DMS53 treated with DMSO at 0.1 percent for 48 hours (cell line): ENCODE measurements at regions not wholly inside any gene's neighbourhood (a gene's known extent, or its start where the extent isn't known, plus 50 kb on each side); places are given as distances from the start of the nearest gene placed in this dataset.
"Not testable (repeated sequence)": the region's sequence is repeated elsewhere in the genome, so short reads cannot be mapped to it uniquely, and the experiment has no call there.

ENCODE experiments used
- DNase-seq: peaks from one replicate; lab custom pipeline; 2025; ENCODE audit not compliant: unreplicated experiment; lab: John Stamatoyannopoulos, UW

DNA sequence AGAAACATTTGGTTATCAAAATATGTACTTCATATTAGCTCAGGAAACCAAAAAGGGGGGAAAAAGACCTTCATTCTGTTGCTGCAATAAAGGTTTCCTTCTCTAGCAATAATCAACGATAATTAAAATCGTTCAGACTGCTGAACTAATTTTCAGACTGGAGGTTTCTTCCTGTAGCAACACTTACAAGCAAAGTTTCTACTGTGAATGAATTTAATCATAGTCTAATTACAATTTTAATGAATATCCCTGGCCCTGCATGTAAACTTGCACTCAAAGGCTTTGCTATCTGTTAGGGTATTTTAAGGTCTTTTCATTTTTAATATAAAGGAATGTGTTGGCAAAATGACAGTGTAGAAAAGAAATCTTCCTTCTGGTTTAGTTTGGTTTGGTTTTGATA is 265.2 kb downstream of the QDPR start:
- DNase-seq, result no peak

DNA sequence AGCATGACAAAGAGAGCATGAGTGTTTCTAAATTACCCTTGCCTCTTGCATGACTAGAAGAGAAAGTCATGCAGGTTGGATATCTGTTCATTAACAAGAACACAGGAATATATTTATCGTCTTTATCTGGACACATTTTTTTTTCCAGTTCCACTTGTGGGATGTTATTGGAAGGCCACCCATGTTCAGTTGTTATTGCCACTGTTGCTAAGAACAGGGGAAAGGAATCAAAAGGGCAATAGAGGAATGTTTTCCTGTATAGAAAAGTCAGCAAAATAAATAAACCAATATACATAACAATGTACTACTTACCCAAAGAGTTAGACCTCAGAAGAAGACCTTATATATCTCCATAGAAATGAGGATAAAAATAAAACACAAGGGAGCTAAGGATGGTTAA is 270.1 kb downstream of the QDPR start:
- no peak for DNase-seq

DNA sequence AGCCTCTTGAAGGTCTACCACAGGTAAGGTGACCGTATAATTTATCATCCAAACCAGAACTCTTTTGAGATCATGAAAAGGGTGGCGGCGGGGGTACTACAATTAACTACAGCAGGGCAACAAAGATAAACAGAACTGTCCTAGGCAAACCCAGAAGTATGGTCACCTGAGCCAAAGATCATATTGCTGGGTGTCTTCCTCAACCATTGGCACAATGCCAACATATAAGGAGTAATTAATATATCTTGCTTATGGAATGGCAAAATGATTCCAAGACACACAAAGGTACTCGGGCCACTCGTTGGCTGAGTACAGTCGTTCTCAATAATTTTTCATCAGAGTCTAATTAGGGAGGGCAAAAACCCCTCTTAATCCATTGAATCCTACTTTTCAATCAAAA is 273.3 kb downstream of the QDPR start:
- DNase-seq, result no peak

DNA sequence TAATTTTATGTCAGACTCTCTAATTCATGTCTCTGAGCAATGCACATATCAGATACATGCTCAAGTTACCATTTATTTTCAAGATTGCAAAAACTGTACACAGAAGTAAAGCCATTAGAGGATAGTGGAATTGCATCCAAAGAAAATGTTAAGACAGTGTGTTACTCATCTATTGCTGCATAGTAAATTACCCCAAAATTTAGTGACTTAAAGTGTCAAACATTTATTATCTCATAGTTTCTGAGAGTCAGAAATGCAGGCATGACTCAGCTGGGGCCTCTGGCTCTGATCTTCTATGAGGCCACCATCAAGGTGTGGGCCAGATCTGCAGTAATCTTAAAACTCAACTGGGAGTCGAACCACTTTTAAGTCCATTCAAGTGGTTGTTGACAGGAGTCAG is 275.2 kb downstream of the QDPR start:
- no peak for DNase-seq

DNA sequence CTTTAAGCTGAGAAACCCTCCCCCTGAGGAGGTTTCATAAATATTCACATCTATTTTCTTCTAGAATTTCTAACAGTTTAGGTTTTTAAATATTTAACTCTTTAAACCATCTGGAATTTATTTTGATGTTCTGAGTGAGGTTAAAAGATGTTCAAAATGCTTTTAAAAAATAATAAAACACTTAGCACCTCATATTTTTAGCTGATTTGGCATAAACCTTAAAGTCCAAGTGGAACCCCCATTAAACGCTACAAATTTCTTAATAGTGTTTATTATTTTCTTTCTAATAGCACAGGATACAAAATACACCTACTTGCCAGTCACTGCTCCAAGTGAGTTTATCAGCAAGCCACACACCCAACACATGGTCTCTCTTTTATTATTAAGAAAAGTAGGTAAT is 277.2 kb downstream of the QDPR start:
- DNase-seq, result no peak

DNA sequence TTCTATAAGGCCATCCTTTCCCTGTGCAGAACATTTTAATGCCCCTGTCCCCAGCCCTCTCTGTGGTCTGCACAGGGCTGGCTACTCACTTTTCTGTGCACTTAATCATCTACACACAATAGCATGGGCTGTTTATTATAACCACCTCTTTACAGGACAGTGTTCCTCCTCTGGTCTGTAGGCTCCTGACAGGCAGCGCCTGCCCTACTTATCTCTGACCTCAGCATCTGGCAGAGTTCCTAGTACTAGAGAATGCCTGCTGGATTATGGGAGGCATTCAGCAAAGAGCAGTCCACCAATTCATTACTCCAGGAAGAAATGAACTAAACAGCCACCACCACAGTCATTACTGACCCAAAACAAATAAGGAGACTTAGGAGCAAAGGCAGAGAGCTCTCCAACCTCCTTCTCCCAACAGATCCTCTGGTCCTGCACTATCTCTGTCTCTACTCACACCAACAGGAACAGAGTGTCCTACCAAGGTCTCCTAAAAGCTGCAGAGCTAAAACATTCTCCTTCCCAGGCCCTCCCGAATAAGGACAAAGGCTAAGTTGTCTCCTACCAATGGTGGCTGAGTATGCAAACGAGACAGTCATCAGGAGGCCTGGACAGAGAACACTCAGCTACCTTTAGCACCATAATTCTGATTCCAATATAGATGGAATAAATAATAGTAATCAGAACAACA is 279.2 kb downstream of the QDPR start:
- DNase-seq, result no peak

DNA sequence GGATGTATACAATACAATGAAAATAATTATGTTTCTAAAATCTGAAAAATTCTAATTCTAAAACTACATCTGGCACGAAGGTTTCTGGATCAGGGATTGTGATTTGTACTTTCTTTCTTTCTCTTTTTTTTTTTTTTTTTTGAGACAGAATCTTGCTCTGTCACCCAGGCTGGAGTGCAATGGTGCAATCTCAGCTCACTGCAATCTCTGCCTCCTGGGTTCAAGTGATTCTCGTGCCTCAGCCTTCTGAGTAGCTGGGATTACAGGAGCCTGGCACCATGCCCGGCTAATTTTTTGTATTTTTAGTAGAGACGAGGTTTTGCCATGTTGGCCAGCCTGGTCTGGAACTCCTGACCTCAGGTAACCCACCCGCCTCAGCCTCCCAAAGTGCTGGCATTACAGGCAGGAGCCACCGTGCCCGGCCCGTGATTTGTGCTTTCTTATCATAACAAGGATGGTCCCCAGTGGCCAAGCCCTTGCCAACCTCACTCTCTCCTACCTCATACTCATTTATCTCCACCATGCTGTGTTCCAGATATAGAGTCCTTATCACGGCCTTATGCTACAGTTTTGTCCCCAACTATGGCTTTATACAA is 279.9 kb downstream of the QDPR start:
- DNase-seq, result not testable (repeated sequence)

DNA sequence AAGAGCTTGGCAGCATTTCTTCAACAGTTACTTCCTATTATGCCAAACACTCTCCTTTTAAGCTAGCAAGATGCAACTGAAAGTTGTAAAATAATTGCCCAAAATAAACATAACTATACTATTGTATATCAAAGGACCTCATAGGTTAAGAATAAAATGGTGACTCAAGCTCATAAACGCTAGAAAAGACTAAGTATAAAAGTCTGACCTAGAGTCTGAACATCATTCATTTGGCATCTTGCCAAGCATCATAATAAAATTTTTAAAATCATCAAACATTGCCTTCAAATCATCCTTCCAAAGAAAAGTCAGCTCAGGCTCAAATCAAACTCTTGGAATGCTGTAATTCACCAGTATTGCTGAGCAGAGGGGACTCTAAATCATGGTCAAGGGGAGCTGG is 281.2 kb downstream of the QDPR start:
- DNase-seq, result no peak

DNA sequence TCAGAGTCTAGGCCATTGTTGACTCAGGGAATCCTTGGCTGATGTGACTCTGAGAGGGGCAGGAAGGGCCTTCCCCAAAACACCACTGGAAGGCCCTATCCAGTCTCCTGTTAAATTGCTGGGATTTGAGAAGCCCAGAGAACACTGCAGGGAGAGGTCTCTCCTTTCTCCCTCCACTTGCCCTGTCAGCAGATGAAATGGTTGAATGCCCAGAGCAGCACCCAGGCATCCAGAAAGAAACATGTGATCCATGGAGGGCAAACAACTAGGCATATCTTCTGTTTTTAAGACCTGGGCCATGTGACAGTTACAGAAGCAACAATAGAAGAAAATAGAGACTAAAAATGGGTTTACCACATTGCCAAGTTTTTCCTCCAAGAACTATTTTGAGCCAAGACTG is 291.1 kb downstream of the QDPR start:
- DNase-seq, result no peak

DNA sequence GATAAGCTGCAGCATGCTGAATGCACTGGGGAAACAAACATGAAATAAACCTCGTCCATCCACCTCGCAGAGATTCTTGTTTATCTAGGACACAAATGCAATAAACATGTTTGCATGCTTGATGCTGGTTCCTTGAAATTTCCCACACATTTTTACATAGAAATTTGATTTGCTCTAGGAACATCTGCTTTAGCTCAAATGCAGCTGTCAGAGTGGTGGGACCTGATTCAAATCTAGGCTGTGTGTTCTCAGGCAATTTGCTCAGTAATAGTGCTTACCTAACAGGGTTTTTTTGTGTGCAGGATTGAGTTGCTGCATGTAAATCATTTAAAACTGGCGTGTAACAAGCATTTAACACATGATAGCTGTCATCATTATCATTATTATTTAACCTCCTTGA is 293.1 kb downstream of the QDPR start:
- no peak for DNase-seq

DNA sequence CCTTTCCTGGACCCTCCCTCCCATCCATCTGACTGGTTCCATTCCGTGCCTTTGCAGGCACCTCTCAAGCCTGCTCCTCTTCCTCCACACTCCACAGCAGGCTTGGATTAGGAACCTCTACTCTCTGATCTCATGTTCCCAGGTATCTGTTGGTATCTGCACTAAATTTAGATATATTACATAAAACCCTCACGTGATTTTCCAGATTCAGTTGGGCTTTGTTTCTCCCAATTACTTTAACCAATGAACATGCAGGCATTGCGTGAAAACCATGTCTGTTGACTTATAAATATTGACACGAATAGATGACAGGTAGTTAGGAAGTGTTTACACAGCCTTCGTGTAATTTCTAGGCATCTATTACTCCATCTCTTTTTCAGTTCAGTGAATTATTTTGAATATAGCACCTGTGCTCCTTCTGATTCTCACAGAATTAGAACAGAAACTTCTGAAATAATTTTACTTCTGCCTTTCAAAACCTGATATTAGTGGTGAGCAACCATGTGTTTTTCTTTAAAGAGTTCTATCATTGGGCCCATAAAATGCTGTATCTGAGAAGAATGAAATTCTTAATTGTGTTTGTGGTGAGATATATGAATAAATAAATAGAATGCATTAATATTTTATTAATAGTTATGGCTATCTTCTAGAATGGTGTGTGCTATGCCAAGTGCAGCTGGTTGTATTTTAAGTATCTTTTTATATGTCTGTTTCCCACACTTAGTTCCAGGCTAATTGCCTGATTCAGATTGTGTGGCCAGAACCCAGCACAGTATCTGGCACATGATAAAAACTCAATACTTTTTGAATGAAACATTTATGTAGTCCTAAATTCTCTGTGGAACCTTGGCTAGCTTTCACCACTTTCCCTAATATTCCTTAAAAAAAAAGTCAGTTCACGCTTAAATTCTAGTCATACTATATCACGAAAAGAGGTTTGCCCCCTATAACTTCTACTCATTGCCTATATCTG is 304.8 kb downstream of the QDPR start:
- DNase-seq, result no peak

DNA sequence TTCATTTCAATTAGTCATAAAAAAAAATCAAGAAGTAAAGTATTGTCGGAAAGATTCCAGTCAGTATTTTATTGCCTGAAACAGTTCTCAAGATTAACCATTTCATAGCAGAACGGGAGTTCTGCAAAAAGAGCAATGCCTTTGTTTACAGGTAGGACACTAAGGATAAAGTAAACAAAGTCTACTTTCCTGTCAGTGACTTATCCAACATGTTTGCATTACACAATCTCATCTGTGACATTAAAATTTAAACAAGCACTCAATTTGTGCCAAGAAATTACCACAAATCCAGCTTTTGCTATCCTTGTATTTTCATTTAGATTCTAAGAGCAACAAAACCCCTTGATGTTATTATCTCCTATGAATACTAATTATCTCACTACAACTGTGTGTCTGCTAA is 306.5 kb upstream of the LDB2 start:
- DNase-seq, result no peak

DNA sequence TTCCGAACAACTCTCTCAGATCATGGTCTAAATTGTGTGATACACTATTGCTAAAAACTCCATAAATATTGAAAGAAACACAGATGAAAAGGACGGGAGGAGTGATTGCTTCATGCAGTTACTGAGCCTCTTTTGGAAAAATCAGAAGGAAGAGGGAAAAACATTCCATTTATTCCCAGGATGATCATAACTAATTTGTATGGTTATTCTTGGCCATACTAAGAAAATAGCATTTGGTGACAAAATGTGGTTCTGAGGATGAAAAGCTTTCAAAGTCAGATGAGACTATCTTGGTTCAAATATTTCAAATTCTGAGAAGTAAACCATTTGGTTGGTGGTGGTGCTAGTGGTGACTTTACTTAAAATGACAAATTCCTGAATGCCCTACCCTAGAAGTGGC is 305.4 kb upstream of the LDB2 start:
- DNase-seq, result no peak

DNA sequence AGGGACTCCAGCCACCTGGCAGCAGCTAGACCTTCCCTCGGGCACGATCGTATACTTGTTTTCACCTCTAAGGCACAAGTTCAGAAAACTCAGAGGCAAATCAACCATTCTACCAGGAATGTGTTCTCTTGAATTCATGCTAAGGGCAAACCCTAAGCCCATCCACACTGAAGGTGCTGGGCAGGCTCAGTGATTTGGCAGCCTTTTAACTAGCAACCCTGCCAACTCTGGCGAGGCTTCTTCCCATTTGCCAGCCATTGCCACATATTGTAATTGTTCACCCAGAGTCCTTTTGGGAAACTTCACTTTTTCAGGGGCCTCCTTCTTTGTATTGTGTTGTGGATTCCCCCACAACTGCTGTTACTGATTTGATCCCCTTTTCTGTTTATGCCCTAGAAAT is 298.6 kb upstream of the LDB2 start:
- DNase-seq, result no peak

DNA sequence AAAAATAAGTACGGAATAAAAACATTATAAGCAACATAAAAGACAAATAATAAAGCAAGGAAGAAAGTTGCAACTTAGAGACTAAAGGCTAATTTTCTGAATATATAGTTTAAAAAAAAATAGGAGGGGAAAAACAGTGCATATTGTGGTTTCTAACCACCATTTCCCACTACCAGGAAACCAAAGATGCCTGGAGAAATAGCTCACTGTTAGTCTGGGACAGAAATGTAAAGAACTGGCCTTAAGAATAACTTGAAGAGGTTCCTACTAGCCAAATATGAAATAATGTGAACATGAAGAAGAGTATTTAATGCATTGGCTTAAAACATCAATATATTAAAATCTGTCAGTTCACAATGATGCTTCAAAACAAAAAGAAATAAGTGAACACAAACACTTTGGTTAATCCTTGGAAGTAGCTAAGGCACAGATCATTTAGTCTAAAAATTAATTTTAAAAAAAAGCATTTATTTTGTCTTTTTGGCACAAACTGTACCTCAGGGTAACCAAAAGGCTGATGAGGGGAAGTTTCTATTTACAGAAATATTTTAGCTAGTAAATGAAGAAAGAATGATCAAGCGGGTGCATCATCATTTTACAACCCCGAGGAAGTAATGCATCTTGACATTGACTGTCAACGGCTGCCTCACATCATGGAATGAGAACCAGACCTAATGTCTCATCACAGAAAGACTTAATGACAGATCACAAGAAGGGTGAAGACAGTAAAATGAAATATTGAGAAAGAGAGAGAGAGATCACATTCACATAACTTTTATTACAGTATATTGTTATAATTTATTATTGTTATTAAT is 297.2 kb upstream of the LDB2 start:
- DNase-seq, result no peak

DNA sequence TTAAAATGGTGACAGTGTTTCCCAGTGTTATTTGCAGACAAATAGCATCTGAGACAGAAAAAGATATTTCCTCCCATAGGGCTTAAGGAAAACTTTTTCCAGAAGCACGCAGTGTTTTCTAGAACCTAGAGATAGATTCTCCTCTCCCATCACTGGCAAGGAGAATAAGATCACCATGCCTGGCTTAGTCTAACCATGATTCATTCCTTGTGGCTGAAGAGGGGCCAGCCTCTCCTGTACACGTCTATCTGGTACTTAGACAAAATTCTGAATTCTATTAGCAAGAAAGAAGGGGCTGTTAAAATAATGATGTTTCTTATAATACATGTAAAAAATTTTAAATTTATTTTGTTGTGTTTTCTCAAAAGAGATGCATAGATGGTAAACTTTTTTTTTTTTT is 296.1 kb upstream of the LDB2 start:
- DNase-seq, result no peak

DNA sequence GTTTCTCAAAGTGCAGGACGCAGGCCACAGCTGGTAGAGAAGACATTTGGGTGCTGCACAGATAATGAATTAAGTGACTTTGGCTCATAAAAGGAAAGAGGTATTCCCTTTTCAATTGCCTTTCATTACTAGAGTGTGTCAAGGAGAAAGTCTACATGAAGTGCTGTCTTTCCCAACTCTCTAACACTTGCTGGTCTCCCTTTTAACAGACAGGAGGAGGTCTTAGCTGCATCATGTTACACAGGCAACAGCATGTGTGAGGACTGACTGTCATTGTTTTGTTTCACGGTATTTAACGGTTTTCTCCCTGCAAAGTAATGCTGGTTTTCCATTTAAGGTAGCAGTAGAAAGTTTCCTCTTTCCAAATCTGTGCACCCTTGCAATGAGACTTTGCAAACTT is 291.3 kb upstream of the LDB2 start:
- DNase-seq, result no peak

DNA sequence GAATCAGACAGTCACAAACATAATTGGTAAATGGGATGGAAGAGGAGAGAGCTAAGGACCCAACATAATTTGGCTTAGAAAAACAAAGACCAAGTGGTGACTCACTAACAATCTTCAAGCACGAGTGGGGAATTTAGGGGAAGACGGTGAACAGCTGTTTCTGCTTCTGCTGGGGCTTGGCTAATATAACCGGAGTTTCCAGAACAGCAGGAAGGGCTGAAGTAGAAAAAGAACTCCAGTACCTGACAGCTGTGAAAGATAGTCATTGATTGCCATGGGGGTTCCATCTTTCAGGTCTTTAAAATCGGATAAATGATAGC is 290.9 kb upstream of the LDB2 start:
- DNase-seq, result no peak

DNA sequence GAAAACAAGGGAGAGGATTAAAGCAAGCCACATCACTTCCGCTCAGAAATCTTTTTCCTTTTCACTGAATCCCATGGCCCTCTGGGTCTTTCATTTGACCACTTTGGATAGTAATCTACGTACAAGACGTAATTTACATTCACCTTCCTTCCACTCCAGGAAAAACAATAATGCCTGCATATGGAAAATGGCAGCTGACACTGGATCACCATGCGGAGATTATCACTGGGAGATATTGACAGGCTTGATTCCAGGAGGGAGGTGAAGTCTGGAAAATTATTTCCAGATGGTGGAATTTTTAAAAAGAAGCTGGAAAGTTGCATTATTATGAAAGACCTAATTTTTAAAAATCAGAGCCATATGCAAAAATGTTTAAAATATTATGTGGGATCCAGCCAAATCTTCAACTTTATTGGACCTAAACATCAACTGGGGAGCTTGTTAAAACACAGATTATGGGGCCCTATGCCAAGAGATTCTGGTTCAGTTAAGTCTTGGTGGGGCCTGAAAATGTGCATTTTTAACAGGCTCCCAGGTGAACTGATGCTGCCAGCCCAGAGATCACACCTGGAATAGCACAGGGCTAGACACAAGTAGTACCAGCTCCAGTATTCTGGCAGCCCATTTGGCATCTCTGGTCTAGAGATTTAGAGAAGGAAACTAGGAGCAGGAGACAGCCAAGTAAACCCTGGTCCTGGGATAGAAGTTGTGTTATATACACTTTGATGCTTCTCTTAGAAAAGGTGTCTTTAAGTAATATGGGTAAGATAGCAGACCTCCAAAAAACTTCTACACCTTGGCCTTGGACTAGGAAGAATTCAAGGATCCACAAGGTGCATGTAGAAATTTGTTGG is 290.3 kb upstream of the LDB2 start:
- DNase-seq, result no peak

DNA sequence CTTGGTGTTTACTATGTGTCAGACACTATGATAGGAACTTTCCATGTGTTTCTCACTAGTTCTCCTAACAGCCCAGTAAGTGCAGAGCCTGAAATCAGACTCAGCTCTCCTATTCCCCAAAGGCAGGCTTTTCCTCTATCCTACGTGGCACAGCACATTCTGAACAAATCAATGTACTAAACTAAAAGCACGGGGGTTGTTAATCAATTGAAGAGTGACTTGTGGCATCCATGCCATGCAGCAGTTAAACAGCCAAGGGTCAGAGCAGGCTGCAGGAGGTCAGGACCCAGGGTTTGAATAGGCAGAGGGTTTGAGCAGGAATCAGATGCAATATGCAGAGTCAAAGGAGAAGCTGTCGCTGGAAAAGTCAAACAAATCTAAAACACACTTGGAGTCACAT is 289.7 kb upstream of the LDB2 start:
- DNase-seq, result no peak

DNA sequence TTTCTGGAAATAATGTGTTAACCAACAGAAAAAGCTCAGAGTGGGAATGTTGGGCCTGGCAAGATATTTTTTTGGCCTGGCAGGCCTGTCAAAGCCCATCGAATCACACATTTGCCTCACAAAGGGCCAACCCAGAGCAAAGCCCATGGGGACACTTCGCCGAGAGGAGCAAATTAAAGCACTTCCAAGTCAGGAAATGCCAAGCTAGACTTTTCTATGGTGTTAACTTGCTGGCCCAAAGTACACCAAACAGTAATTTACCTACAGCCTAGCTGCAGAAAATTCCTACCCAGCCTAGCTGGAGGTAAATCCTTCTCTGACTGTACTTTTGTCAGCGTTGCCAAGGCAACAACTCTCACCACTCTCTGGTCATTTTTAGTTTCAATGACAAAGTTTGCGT is 288.6 kb upstream of the LDB2 start:
- no peak for DNase-seq
